H54 (cell line): ENCODE measurements at regions not wholly inside any gene's neighbourhood (a gene's known extent, or its start where the extent isn't known, plus 50 kb on each side); places are given as distances from the start of the nearest gene placed in this dataset.
"Not testable (repeated sequence)": the region's sequence is repeated elsewhere in the genome, so short reads cannot be mapped to it uniquely, and the experiment has no call there.

Experiments
- DNase-seq: peaks from one replicate; pipeline ENCODE4 v3.0.0; 2011; ENCODE audit warnings: low spot score, mixed read lengths; ENCODE audit not compliant: insufficient read length
- FAIRE-seq: peaks from 3 replicates; lab custom pipeline; 2011; peaks lifted over from hg19 to GRCh38; lab: Jason Lieb, UNC
- POLR2A ChIP-seq: IDR thresholded peaks from 2 replicates; pipeline ENCODE4 v1.6.1; 2011; ENCODE audit warnings: low read depth, mild to moderate bottlenecking, low read length

GRCh38 chr16:75811020-75811634, 84.8 kb upstream of the CPHXL start:
- no peak for FAIRE-seq
- no peak for TF ChIP-seq POLR2A
- DNase-seq: no peak

DNA sequence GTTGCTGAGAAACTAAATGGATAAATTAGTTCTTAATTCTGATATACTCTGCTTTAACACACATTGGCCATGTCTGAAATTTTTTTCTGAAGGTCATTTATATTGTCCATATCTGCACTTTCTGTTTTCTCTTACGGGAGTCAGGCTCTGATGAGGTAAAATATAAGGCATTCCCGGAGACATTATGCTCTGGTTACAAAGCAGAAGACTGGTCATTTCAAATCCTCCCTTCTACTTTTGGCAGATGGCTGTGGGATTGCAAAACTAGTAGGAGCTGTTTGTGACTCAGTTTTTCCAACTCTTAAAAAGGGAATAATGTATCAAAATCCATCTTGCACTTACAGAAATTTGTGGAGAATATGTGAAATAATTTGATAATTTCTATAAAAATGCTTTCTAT, 92.2 kb upstream of the CPHXL start:
- TF ChIP-seq POLR2A: no peak
- DNase-seq (no peak), FAIRE-seq (no peak)

- no peak for TF ChIP-seq POLR2A
- peak; percentile 83 for FAIRE-seq
- DNase-seq: peak; percentile 26
Measured at GRCh38 chr16:75820672-75821071, 94.4 kb upstream of the CPHXL start.

DNA sequence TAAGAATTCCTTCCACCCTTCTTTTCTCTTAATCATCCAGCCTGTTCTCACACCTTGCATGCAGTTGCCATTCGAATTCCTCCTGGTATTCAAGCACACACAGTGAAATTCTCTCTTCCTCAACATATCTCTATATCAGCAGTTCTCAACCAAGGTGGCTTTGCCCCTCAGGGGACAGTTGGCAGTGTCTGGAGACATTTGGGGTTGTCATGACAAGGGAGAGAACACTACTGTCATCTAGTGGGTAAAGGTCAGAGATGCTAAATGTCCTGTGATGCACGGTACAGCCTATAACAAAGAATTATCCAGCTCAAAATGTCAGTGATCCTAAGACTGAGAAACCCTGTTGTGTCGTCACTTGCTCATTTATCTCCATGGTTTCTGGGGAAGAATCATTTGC, 94.8 kb upstream of the CPHXL start:
- TF ChIP-seq POLR2A: no peak
- DNase-seq (no peak), FAIRE-seq (no peak)

GRCh38 chr16:75825750-75826149, 99.5 kb upstream of the CPHXL start:
- FAIRE-seq, DNase-seq: not testable (repeated sequence)

GRCh38 chr16:75827372-75828038, 101.2 kb upstream of the CPHXL start:
- FAIRE-seq, DNase-seq: not testable (repeated sequence)

- not testable (repeated sequence) for DNase-seq, FAIRE-seq
Measured at GRCh38 chr16:75833385-75833784, 107.1 kb upstream of the CPHXL start.

DNA sequence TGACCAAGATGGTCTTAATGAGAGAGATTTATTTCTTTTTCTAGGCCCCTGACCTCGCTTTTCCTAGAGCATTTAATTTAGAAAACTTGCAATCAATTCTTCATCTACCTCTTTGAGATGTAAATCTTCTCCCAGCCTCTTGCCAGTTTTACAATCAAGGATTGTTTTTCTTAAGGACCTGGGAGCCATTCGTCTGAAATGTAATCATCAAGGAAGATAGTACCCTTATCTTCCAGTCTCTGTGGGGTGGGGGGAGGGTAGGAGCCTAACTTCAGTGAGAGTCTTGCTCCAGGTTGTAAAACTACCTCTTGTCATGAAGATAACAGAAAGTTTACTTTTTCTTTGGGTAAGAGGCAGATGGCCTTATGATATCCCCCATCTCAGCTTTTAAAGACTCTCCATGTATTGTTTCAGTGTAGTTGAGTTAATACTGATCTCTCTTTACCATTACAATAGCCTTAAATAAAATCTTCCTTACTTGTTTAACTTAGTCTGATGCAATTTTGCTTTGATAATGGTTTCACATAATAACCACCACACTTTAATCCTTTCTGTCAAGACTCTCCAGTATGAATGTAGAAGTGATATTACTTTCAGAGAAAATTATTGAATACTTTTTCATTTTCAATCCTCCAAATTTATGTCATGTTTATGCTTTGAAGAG, 110.2 kb upstream of the CPHXL start:
- FAIRE-seq: no peak
- DNase-seq: no peak
- TF ChIP-seq POLR2A: no peak

- DNase-seq (no peak), FAIRE-seq (no peak)
- no peak for TF ChIP-seq POLR2A
Measured at GRCh38 chr16:75837264-75837663, 111.0 kb upstream of the CPHXL start.

GRCh38 chr16:75837681-75838080, 111.4 kb upstream of the CPHXL start:
- DNase-seq: no peak
- no peak for TF ChIP-seq POLR2A
- FAIRE-seq: no peak

GRCh38 chr16:75841517-75841916, 115.2 kb upstream of the CPHXL start:
- no peak for FAIRE-seq
- no peak for TF ChIP-seq POLR2A
- no peak for DNase-seq

DNA sequence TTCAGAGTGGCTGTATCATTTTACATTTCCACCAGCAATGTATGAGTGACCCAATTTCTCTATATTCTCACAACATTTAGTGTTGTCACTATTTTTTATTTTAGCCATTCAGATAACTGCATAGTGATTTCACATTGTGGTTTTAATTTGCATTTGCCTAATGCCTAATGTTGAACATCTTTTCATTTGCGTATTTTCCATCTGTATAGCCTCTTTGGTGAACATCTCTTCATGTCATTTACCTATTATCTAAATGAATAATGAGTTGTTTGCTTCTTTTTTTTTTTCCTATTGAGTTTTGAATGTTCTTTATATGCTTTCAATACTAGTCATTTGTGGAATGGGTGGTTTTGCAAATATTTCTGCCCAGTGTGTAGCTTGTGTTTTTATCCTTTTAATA, 120.9 kb upstream of the CPHXL start:
- no peak for TF ChIP-seq POLR2A
- FAIRE-seq: no peak
- DNase-seq: no peak

GRCh38 chr16:75854152-75854551, 127.9 kb upstream of the CPHXL start:
- no peak for DNase-seq
- FAIRE-seq: no peak
- TF ChIP-seq POLR2A: no peak

- FAIRE-seq (no peak), DNase-seq (no peak)
- no peak for TF ChIP-seq POLR2A
Measured at GRCh38 chr16:75860326-75861053, 134.2 kb upstream of the CPHXL start.
